Right lobe of liver (tissue), 4 donors: ENCODE measurements at regions not wholly inside any gene's neighbourhood (a gene's known extent, or its start where the extent isn't known, plus 50 kb on each side); places are given as distances from the start of the nearest gene placed in this dataset.

ENCODE experiments used
- CTCF ChIP-seq, 4 donors: fragments of 200-600 bp in 3 of 4; fragments of 450-650 bp in 1 of 4; IDR thresholded peaks; one replicate each; pipeline versions ENCODE4 v1.5.1 to v1.8.0; 2016 to 2022; ENCODE audit warnings: antibody characterized with exemption in 4 of 4, mild to moderate bottlenecking in 2 of 4
- POLR2A ChIP-seq: fragments of 450-650 bp; IDR thresholded peaks from one replicate; pipeline ENCODE4 v1.6.1; 2017; ENCODE audit warnings: antibody characterized with exemption, mild to moderate bottlenecking
- donor health status: DM: no; HTN: no; CAD: no.
- donor health status: DM: no; HTN: no; CAD: no.
- donor health status: DM: no; HTN: yes; CAD: no.

DNA sequence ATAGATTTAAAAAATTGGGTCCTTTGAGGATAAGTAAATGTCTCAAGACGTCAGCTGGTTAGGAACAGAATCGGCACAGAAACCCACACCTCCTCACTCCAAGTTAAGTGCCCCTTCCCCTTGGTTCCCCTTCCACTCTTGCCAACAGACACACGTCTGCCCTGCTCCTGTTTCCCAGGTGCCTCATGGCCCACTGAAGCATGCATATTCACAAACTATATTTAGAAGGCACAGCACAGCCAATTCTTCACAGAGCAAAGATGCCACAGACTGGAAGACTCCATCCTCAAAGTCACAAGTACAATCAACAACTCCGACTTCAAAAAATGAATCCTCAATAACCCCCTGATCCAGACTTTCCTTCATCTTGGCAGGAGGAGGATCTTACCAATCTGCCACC, 295.4 kb upstream of the NR2F2 start:
- TF ChIP-seq POLR2A: no peak
- no peak for TF ChIP-seq CTCF (IDR thresholded peaks at IDR 0.05)
